ENCODE measurements at regions not wholly inside any gene's neighbourhood (a gene's known extent, or its start where the extent isn't known, plus 50 kb on each side); places are given as distances from the start of the nearest gene placed in this dataset.

DNA sequence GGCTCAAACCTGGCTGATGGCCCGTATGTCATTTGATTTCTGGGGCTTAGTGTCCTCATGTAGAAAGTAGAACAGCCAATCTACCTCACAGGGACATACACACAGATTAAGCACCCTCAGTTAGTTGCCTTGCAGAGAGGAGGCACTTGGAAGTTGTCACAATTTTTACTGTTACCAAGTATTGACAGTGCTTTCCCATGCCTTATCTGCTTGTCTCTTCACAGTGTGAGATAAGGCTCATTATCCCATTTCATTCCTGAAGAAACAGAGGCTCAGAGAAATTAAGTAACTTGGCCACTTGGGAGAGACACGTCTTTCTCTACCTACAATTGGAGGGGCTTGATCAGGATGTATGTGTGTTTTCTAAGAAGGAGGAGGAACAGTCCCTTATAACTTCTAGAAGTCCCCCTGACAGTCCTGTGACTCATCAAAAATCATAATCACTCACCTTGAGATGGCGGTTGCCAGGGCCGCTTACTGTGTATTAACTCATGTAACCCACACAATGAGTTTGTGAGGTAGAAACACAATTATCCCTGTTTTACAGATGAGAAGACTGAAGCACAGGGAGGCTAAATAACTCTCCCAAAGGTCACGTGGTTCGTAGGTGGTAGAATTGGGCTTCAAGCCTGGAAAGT is 56.9 kb upstream of the LHX1 start:
- Histone ChIP-seq H3K27ac (ENCODE audit: low read depth, low read length) (no peak overlapping the region), H3K4me3 (ENCODE audit: low read depth in 1 of 2, low read length in 2 of 2) (no peak overlapping the region), H3K27me3 (ENCODE audit: control insufficient read depth in 1 of 2, insufficient read depth in 2 of 2, low read length in 2 of 2) (peaks cover 13 to 19% of the 10 kb centered on the region in 2 donors), H3K36me3 (ENCODE audit: control insufficient read depth in 1 of 2, insufficient read depth in 2 of 2, low read length in 2 of 2) (no peaks in the 10 kb centered on the region), H3K9ac (ENCODE audit: low read depth in 1 of 2, low read length in 2 of 2) (no peak overlapping the region), H3K4me1 (ENCODE audit: control insufficient read depth in 1 of 2, insufficient read depth in 2 of 2, low read length in 2 of 2) (no peaks in the 10 kb centered on the region), H3K9me3 (ENCODE audit: control insufficient read depth in 1 of 2, low read length in 2 of 2) (peaks cover 0 to 8% of the 10 kb centered on the region in 2 donors)

DNA sequence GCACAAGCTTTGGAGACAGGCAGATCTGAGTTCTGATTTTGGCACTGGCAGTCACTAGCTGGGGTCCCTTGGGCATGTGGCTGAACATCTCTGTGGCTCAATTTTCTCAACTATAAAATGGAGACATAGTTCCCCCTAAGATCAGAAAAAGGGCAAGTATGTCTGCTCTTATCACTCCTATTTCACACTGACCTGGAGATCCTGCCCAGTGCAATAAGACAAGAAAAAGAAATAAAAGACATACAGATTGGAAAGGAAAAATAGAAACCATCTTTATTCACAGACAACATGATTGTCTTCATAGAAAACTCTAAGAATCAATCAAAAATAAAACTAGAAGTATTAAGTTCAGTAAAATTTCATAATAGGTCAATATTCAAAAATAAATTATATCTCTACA is 56.0 kb upstream of the LHX1 start:
- Histone ChIP-seq H3K4me1 (ENCODE audit: control insufficient read depth in 1 of 2, insufficient read depth in 2 of 2, low read length in 2 of 2) (no peaks in the 10 kb centered on the region), H3K9ac (ENCODE audit: low read depth in 1 of 2, low read length in 2 of 2) (no peak overlapping the region), H3K4me3 (ENCODE audit: low read depth in 1 of 2, low read length in 2 of 2) (no peak overlapping the region), H3K27ac (ENCODE audit: low read depth, low read length) (no peak overlapping the region), H3K36me3 (ENCODE audit: control insufficient read depth in 1 of 2, insufficient read depth in 2 of 2, low read length in 2 of 2) (no peaks in the 10 kb centered on the region), H3K27me3 (ENCODE audit: control insufficient read depth in 1 of 2, insufficient read depth in 2 of 2, low read length in 2 of 2) (peaks cover 13 to 25% of the 10 kb centered on the region in 2 donors), H3K9me3 (ENCODE audit: control insufficient read depth in 1 of 2, low read length in 2 of 2) (peaks cover 0 to 8% of the 10 kb centered on the region in 2 donors)

DNA sequence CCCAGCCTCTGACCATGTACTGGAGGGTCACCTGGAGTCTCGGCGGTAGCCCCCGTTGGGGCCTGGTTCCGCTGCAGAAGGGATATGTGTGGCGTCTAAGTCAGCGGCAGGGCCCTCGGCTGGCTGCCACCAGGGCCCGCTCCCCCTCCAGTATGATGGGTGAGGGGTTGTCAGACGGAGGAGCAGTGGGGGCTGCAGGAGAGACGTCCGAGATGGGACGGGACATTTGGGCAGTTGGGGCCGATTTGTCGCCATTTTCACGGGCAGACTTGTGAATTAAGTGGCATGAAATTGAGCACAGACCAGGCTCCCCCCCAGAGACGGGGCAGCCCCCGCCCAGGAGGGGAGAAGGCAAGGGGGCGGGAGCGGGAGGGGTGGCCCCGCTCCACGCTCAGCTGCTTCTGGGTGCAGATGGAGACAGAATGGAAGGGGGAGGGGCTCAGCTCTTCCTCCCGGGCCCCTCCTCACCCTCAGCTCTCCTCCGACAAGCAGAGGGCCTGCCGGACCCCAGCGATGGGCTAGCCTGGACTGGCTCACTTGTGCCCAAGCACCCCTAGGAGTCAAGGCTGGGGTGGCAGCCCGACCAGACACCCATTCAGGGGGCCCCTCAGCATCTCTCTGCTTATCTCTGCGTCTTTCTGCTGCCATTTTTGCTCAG is 52.7 kb upstream of the LHX1 start:
- Histone ChIP-seq H3K27me3 (ENCODE audit: control insufficient read depth in 1 of 2, insufficient read depth in 2 of 2, low read length in 2 of 2) (peaks cover 13 to 17% of the 10 kb centered on the region in 2 donors), H3K36me3 (ENCODE audit: control insufficient read depth in 1 of 2, insufficient read depth in 2 of 2, low read length in 2 of 2) (no peaks in the 10 kb centered on the region)

DNA sequence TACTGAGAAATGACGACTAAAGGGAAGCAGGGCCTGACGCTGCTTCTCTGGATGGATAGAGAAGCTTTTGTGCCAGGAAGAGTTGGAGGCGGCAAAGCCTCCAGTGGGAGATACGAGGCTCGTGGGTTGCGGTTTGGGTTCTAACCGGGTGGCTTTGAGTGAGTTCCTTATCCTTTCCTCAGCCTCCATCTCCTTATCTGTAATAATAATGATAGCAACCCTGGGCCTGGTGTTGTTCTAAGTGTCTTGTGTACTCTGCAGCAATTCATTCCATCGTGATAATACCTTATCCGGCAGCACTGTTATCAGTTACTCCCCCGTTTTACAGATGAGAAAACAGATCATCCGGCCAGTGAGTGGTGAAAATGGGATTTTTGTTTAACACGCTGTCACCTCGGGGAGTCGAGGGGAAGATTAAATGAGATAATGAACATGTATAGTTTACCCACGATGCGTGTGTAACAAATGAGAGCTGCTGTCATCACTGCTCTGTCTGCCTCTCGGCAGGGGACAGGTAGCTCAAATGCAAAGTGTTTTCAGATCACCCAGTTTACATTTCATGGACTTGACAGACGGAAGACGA is 52.0 kb upstream of the LHX1 start:
- Histone ChIP-seq H3K4me3 (ENCODE audit: low read depth in 1 of 2, low read length in 2 of 2) (no peak overlapping the region), H3K9me3 (ENCODE audit: control insufficient read depth in 1 of 2, low read length in 2 of 2) (peaks cover 0 to 8% of the 10 kb centered on the region in 2 donors), H3K4me1 (ENCODE audit: control insufficient read depth in 1 of 2, insufficient read depth in 2 of 2, low read length in 2 of 2) (no peaks in the 10 kb centered on the region), H3K36me3 (ENCODE audit: control insufficient read depth in 1 of 2, insufficient read depth in 2 of 2, low read length in 2 of 2) (no peaks in the 10 kb centered on the region), H3K9ac (ENCODE audit: low read depth in 1 of 2, low read length in 2 of 2) (no peak overlapping the region), H3K27ac (ENCODE audit: low read depth, low read length) (no peak overlapping the region), H3K27me3 (ENCODE audit: control insufficient read depth in 1 of 2, insufficient read depth in 2 of 2, low read length in 2 of 2) (peaks cover 13 to 17% of the 10 kb centered on the region in 2 donors)

More for the DNA sequence above, 52.7 kb upstream of the LHX1 start:
- Histone ChIP-seq H3K4me1 (ENCODE audit: control insufficient read depth in 1 of 2, insufficient read depth in 2 of 2, low read length in 2 of 2) (no peaks in the 10 kb centered on the region), H3K27ac (ENCODE audit: low read depth, low read length) (no peak overlapping the region), H3K9ac (ENCODE audit: low read depth in 1 of 2, low read length in 2 of 2) (no peak overlapping the region), H3K9me3 (ENCODE audit: control insufficient read depth in 1 of 2, low read length in 2 of 2) (peaks cover 0 to 8% of the 10 kb centered on the region in 2 donors), H3K4me3 (ENCODE audit: low read depth in 1 of 2, low read length in 2 of 2) (no peak overlapping the region)

DNA sequence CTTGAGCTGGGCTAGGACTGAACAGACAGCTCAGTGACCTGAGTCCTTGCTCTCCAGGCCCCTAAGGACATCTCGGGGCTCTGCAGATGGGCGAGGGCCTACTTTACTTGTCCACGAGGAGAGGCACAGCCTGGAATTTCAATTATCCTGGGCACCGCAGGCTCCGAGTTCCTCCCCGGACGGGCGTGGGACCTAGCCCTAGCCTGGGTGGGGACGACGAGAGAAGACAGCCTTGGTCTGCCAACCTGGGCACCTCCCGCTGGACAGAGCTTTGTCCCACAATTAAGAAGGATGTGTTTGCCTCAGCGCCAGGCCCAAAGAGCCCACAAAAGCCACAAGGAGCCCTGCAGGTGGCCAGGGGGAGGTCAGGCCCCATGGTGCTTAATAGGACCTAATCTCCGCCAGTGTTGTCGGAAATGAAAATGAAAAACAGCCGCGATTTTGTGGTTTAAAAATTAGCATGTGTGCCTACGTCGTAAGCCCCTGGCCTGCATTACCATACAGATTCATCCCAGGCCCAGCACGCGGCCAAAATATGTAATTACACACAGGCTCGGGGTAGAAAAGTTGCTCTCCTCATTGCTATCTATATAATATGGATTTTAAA is 51.4 kb upstream of the LHX1 start:
- H3K36me3 ChIP-seq (ENCODE audit: control insufficient read depth in 1 of 2, insufficient read depth in 2 of 2, low read length in 2 of 2) = no peaks in the 10 kb centered on the region
- H3K4me3 ChIP-seq (ENCODE audit: low read depth in 1 of 2, low read length in 2 of 2) = no peak overlapping the region
- H3K27ac ChIP-seq (ENCODE audit: low read depth, low read length) = no peak overlapping the region
- no peaks in the 10 kb centered on the region for H3K4me1 ChIP-seq (ENCODE audit: control insufficient read depth in 1 of 2, insufficient read depth in 2 of 2, low read length in 2 of 2)
- H3K9me3 ChIP-seq (ENCODE audit: control insufficient read depth in 1 of 2, low read length in 2 of 2) = peaks cover 0 to 7% of the 10 kb centered on the region in 2 donors
- peaks cover 13 to 19% of the 10 kb centered on the region in 2 donors for H3K27me3 ChIP-seq (ENCODE audit: control insufficient read depth in 1 of 2, insufficient read depth in 2 of 2, low read length in 2 of 2)
- no peak overlapping the region for H3K9ac ChIP-seq (ENCODE audit: low read depth in 1 of 2, low read length in 2 of 2)

Data from duodenal mucosa (tissue), 2 donors.